HEK293T (cell line): ENCODE measurements at regions not wholly inside any gene's neighbourhood (a gene's known extent, or its start where the extent isn't known, plus 50 kb on each side); places are given as distances from the start of the nearest gene placed in this dataset.

Experiments used
- CTCF ChIA-PET: fragments of 350-600 bp; formaldehyde crosslinking; extraction: SDS; loops from one replicate; lab custom pipeline; 2021; ENCODE audit warnings: antibody characterized with exemption, inconsistent platforms; lab: Yijun Ruan, JAX
- POLR2A ChIA-PET: fragments of 350-600 bp; formaldehyde crosslinking; extraction: SDS; loops from one replicate; lab custom pipeline; 2020; ENCODE audit warnings: antibody characterized with exemption, inconsistent platforms; lab: Yijun Ruan, JAX
- DNase-seq: peaks from one replicate; pipeline ENCODE4 v3.0.0; 2012; ENCODE audit warnings: mixed read lengths; ENCODE audit errors: extremely low spot score
- ARNT ChIP-seq: fragments of 450-650 bp; IDR thresholded peaks from 2 replicates; pipeline ENCODE4 v1.6.1; 2017; ENCODE audit warnings: mild to moderate bottlenecking
- BHLHE40 ChIP-seq: fragments of 450-650 bp; IDR thresholded peaks from 2 replicates; pipeline ENCODE4 v1.6.1; 2016; ENCODE audit warnings: mild to moderate bottlenecking, moderate library complexity, borderline replicate concordance
- CTBP1 ChIP-seq: fragments of 450-650 bp; IDR thresholded peaks from 2 replicates; pipeline ENCODE4 v1.6.1; 2016; ENCODE audit warnings: borderline replicate concordance
- ELF4 ChIP-seq: fragments of 450-650 bp; IDR thresholded peaks from 2 replicates; pipeline ENCODE4 v1.6.1; 2017; ENCODE audit warnings: antibody characterized with exemption
- FOXA1 ChIP-seq: fragments of 450-650 bp; IDR thresholded peaks from 2 replicates; pipeline ENCODE4 v1.6.1; 2016; ENCODE audit warnings: mild to moderate bottlenecking
- FOXK2 ChIP-seq: fragments of 450-650 bp; IDR thresholded peaks from 2 replicates; pipeline ENCODE4 v1.6.1; 2016; ENCODE audit warnings: mild to moderate bottlenecking
- FOXM1 ChIP-seq: fragments of 450-650 bp; IDR thresholded peaks from 2 replicates; pipeline ENCODE4 v1.6.1; 2017; ENCODE audit warnings: mild to moderate bottlenecking, borderline replicate concordance
- HDGF ChIP-seq: fragments of 450-650 bp; IDR thresholded peaks from 2 replicates; pipeline ENCODE4 v1.6.1; 2017; ENCODE audit warnings: antibody characterized with exemption, borderline replicate concordance
- L3MBTL2 ChIP-seq: fragments of 450-650 bp; conservative IDR thresholded peaks from 2 replicates; pipeline ENCODE4 v1.6.1; 2016; ENCODE audit warnings: mild to moderate bottlenecking
- LEF1 ChIP-seq: fragments of 450-650 bp; IDR thresholded peaks from 2 replicates; pipeline ENCODE4 v1.6.1; 2017; ENCODE audit warnings: mild to moderate bottlenecking, borderline replicate concordance
- NFRKB ChIP-seq: fragments of 450-650 bp; IDR thresholded peaks from 2 replicates; pipeline ENCODE4 v1.6.1; 2016; ENCODE audit warnings: mild to moderate bottlenecking, moderate library complexity
- SP1 ChIP-seq: fragments of 450-650 bp; IDR thresholded peaks from 2 replicates; pipeline ENCODE4 v1.6.1; 2017
- SUZ12 ChIP-seq: fragments of 450-650 bp; IDR thresholded peaks from 2 replicates; pipeline ENCODE4 v1.6.1; 2016; ENCODE audit warnings: mild to moderate bottlenecking
- TARDBP ChIP-seq: fragments of 450-650 bp; IDR thresholded peaks from 2 replicates; pipeline ENCODE4 v1.6.1; 2016
- ZNF384 ChIP-seq: fragments of 450-650 bp; IDR thresholded peaks from 2 replicates; pipeline ENCODE4 v1.6.1; 2016
- TF ChIP-seq, protein P1 (sequence below): fragments of 450-650 bp; IDR thresholded peaks from 2 replicates; pipeline ENCODE4 v1.6.1; 2016

- CTCF ChIA-PET = no interaction called here
- POLR2A ChIA-PET = no interaction called here
- TF ChIP-seq CTBP1 (no peak), ZNF384 (no peak), FOXM1 (no peak), LEF1 (no peak), TARDBP (no peak), FOXA1 (no peak)
- DNase-seq = no peak
Measured at GRCh38 chr14:30332374-30332773, 226.6 kb upstream of the G2E3 start.

DNA sequence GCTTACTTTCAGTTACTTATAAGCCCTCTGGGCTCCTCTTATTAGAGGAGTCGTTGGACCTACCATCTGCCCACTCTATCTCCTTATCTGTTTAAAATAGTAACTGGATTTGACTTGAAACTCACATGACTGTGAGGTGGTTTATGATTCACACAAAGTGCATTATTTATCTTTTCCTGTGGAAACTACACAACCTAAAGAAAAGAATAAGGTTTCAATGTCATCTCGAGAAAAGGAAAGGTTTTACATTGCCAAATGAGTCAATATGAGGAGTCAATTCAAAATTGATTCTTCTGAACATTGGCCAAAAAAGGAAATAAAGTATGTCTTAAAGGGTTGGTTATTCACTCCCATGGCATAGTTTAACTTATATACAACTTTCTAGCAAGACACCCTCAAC is 225.0 kb upstream of the G2E3 start:
- DNase-seq = no peak
- TF ChIP-seq SP1 = no peak
- no peak for TF ChIP-seq BHLHE40
- TF ChIP-seq SUZ12 = no peak
- TF ChIP-seq ZNF384 = no peak
- no peak for TF ChIP-seq HDGF
- no peak for TF ChIP-seq ARNT
- TF ChIP-seq FOXM1 = no peak
- TF ChIP-seq L3MBTL2 = no peak
- ChIA-PET POLR2A (no interaction called here), CTCF (no interaction called here)

GRCh38 chr14:30337456-30337855 is 221.5 kb upstream of the G2E3 start:
- POLR2A ChIA-PET = no interaction called here
- TF ChIP-seq FOXA1 = no peak
- TF ChIP-seq ZNF384 = no peak
- no peak for TF ChIP-seq TARDBP
- TF ChIP-seq NFRKB = no peak
- no peak for TF ChIP-seq CTBP1
- TF ChIP-seq FOXM1 = no peak
- TF ChIP-seq ELF4 = no peak
- no peak for TF ChIP-seq ARNT
- no peak for TF ChIP-seq SUZ12
- TF ChIP-seq SP1 = no peak
- TF ChIP-seq, protein P1, sequence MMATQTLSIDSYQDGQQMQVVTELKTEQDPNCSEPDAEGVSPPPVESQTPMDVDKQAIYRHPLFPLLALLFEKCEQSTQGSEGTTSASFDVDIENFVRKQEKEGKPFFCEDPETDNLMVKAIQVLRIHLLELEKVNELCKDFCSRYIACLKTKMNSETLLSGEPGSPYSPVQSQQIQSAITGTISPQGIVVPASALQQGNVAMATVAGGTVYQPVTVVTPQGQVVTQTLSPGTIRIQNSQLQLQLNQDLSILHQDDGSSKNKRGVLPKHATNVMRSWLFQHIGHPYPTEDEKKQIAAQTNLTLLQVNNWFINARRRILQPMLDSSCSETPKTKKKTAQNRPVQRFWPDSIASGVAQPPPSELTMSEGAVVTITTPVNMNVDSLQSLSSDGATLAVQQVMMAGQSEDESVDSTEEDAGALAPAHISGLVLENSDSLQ = no peak
- no peak for TF ChIP-seq HDGF
- TF ChIP-seq LEF1 = no peak
- TF ChIP-seq BHLHE40 = no peak
- TF ChIP-seq FOXK2 = no peak
- no peak for TF ChIP-seq L3MBTL2
- no peak for DNase-seq
- CTCF ChIA-PET = no interaction called here

DNA sequence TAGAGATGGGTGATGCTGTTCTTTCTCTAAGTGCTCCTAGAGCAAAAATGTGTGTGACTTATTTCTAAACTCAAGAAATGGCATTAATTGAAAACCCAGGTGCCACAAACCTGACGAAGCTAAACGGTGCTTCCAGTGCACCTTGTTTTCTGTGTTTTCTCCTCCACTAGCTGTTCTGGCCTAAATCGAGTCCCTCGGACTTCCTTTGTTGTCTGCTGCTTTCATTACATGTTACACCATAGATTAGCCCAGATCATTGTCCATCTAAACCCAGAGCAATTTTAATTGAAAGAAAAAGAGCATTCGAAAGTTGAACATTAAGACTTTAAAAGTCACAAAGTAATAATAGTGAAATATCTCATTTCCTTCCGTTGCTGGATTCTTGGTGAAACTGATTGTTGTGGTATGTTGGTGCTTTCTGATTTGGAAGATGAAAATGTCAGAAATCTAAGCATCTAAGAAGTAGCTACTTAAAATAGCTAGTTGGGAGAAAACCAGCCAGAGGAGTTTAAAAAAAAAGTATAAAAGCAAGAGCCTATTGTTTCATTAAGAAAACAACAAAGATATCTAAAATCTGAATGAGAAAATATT is 219.6 kb upstream of the G2E3 start:
- TF ChIP-seq ARNT (no peak), LEF1 (no peak)
- no peak for DNase-seq
- ChIA-PET POLR2A (no interaction called here), CTCF (interaction anchor here (0.6 kb wide), 1 partner anchor 10 kb away, joined by 3 read pairs; no protein-coding TSS in a partner anchor)

GRCh38 chr14:30340495-30340894 is 218.5 kb upstream of the G2E3 start:
- DNase-seq = no peak
- ChIA-PET CTCF (no interaction called here), POLR2A (no interaction called here)
- TF ChIP-seq HDGF (no peak), CTBP1 (no peak), FOXA1 (no peak), SP1 (no peak), SUZ12 (no peak), FOXK2 (no peak), ELF4 (no peak), BHLHE40 (no peak), NFRKB (no peak), FOXM1 (no peak), L3MBTL2 (no peak), ARNT (no peak), TARDBP (no peak), ZNF384 (no peak)
- TF ChIP-seq, protein P1 = no peak

GRCh38 chr14:30345511-30345910 is 213.4 kb upstream of the G2E3 start:
- no peak for DNase-seq
- POLR2A ChIA-PET = no interaction called here
- CTCF ChIA-PET = interaction anchor here (0.7 kb wide), 1 partner anchor 29 kb away, joined by 3 read pairs; no protein-coding TSS in a partner anchor
- TF ChIP-seq ELF4 (no peak), ARNT (no peak), BHLHE40 (no peak), L3MBTL2 (no peak), SUZ12 (no peak)

- ChIA-PET POLR2A (no interaction called here), CTCF (no interaction called here)
- TF ChIP-seq, protein P1 = no peak
- DNase-seq = no peak
Measured at GRCh38 chr14:30348445-30348844, 210.5 kb upstream of the G2E3 start.
